DOHH2 (cell line): ENCODE measurements at regions not wholly inside any gene's neighbourhood (a gene's known extent, or its start where the extent isn't known, plus 50 kb on each side); places are given as distances from the start of the nearest gene placed in this dataset.

Source experiments
- H3F3A ChIP-seq: fragments of 200-600 bp; sonication (generic), shearing (Covaris generic); 2 replicates; pipeline ENCODE4 v1.6.0; 2016; ENCODE audit warnings: antibody characterized with exemption, mild to moderate bottlenecking; ENCODE audit not compliant: control insufficient read depth, insufficient read depth
- H3K27ac ChIP-seq: fragments of 200-600 bp; sonication (generic); 2 replicates; pipeline ENCODE4 v1.5.1; 2014; ENCODE audit warnings: low read depth, mild to moderate bottlenecking, low read length, moderate library complexity
- H3K27me3 ChIP-seq: fragments of 200-600 bp; sonication (generic); 2 replicates; pipeline ENCODE4 v1.6.1; 2014; ENCODE audit warnings: mild to moderate bottlenecking, low read length, mixed read lengths; ENCODE audit not compliant: control insufficient read depth
- H3K36me3 ChIP-seq: fragments of 200-600 bp; sonication (generic); 2 replicates; pipeline ENCODE4 v1.6.1; 2014; ENCODE audit warnings: mild to moderate bottlenecking, low read length, moderate library complexity, mixed read lengths; ENCODE audit not compliant: control insufficient read depth
- H3K4me1 ChIP-seq: fragments of 200-600 bp; sonication (generic); 2 replicates; pipeline ENCODE4 v1.6.1; 2014; ENCODE audit warnings: mild to moderate bottlenecking, low read length, mixed read lengths; ENCODE audit not compliant: control insufficient read depth
- H3K4me2 ChIP-seq: fragments of 200-600 bp; sonication (generic); 2 replicates; pipeline ENCODE4 v1.6.0; 2014; ENCODE audit warnings: mild to moderate bottlenecking, low read length, moderate library complexity
- H3K4me3 ChIP-seq: fragments of 200-600 bp; sonication (generic); 2 replicates; pipeline ENCODE4 v1.5.1; 2014; ENCODE audit warnings: mild to moderate bottlenecking, low read length, mixed read lengths
- H3K79me2 ChIP-seq: fragments of 200-600 bp; sonication (generic); 2 replicates; pipeline ENCODE4 v1.6.1; 2014; ENCODE audit warnings: mild to moderate bottlenecking, low read length, mixed read lengths; ENCODE audit not compliant: control insufficient read depth
- H3K9me2 ChIP-seq: fragments of 200-600 bp; sonication (generic); replicated peaks from 2 replicates; pipeline ENCODE4 v1.6.1; 2014; ENCODE audit warnings: mild to moderate bottlenecking, low read length, mixed read lengths; ENCODE audit not compliant: control insufficient read depth
- H3K9me3 ChIP-seq: fragments of 200-600 bp; sonication (generic); 2 replicates; pipeline ENCODE4 v1.6.1; 2014; ENCODE audit warnings: antibody characterized with exemption, low read length, mixed read lengths; ENCODE audit not compliant: control insufficient read depth, insufficient read depth
- H4K20me1 ChIP-seq: fragments of 200-600 bp; sonication (generic); 2 replicates; pipeline ENCODE4 v1.6.0; 2014; ENCODE audit warnings: low read depth, mild to moderate bottlenecking, antibody characterized with exemption, low read length, moderate library complexity; ENCODE audit not compliant: control insufficient read depth, insufficient read depth
- EZH2phosphoT487 ChIP-seq: fragments of 200-600 bp; sonication (generic); IDR thresholded peaks from 2 replicates; pipeline ENCODE4 v1.6.1; 2017; ENCODE audit warnings: borderline replicate concordance, mild to moderate bottlenecking, antibody characterized with exemption, low read length, moderate library complexity, mixed read lengths
- TF ChIP-seq, protein P1 (sequence below): fragments of 200-600 bp; sonication (generic); IDR thresholded peaks from one replicate; pipeline ENCODE4 v1.5.1; 2014; ENCODE audit warnings: antibody characterized with exemption, mild to moderate bottlenecking, low read depth, low read length; ENCODE audit not compliant: poor library complexity, severe bottlenecking

DNA sequence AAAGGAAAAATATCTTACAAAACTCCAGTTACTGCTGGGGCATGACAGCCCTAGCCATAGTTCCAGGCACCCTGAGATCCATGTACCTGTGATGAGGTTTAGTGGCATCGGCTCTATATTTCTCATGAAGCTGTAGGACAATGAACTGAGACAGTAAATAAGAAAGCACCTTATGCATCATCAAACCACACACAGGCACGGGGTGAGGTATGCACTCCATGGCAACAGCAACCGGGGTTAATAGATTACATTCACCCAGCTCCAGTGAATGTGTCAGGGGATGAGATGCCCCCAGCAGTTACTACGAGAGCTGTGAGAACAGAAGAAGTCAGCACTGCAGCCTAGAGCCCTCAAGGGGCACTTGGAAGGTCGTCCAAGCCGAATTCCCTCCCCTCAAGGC lies 162.0 kb upstream of the S1PR3 start:
- Histone ChIP-seq H3K4me3 (no peak overlapping the region), H3K36me3 (no peaks in the 10 kb centered on the region), H3K4me2 (no peak overlapping the region)

DNA sequence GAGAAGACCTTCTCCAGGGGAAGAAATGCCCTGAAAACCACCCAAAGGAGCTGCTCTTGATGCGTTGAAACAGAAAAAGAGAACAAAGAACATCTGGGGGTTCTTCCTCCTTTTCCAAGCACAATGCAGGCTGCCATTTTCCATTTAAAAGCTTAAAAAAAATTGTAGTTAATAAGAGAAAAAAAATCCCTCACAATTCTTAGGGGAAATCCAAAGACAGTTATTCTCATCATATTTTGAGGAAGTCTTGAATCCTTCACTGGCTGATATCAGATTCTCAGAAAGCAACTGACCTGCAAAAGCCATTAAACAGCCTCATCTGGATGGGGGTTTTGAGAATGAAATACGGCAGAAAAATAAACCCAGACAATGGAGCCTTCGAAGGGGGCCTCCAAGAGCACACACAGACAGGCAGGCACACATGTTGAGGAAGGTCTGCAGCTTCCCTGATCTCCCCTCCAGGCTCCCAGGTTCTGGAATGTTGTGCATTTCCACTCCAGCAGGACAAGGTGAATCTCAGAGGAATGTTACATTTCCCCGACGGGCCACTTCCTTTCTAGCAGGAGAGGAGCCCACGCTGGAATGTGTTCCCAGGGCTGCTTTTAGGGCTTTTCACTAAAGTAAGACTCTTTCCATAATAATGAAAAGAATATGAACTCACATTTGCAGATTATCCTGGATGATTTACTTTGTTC lies 159.4 kb upstream of the S1PR3 start:
- no peaks in the 10 kb centered on the region; the same call in 1 of the 2 replicates for H3F3A ChIP-seq
- no peaks in the 10 kb centered on the region for H3K79me2 ChIP-seq
- H3K9me2 ChIP-seq, result no peaks in the 10 kb centered on the region
- H3K27me3 ChIP-seq, result peaks cover 28% of the 10 kb centered on the region
- no peak overlapping the region for H3K4me2 ChIP-seq
- H4K20me1 ChIP-seq, result no peaks in the 10 kb centered on the region
- no peak overlapping the region for H3K27ac ChIP-seq
- H3K4me3 ChIP-seq, result no peak overlapping the region
- peaks cover 11% of the 10 kb centered on the region for H3K4me1 ChIP-seq
- no peak for TF ChIP-seq EZH2phosphoT487
- TF ChIP-seq, protein P1, sequence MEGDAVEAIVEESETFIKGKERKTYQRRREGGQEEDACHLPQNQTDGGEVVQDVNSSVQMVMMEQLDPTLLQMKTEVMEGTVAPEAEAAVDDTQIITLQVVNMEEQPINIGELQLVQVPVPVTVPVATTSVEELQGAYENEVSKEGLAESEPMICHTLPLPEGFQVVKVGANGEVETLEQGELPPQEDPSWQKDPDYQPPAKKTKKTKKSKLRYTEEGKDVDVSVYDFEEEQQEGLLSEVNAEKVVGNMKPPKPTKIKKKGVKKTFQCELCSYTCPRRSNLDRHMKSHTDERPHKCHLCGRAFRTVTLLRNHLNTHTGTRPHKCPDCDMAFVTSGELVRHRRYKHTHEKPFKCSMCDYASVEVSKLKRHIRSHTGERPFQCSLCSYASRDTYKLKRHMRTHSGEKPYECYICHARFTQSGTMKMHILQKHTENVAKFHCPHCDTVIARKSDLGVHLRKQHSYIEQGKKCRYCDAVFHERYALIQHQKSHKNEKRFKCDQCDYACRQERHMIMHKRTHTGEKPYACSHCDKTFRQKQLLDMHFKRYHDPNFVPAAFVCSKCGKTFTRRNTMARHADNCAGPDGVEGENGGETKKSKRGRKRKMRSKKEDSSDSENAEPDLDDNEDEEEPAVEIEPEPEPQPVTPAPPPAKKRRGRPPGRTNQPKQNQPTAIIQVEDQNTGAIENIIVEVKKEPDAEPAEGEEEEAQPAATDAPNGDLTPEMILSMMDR, result no peak
- no peaks in the 10 kb centered on the region for H3K36me3 ChIP-seq
- no peaks in the 10 kb centered on the region for H3K9me3 ChIP-seq

More for the DNA sequence above, 162.0 kb upstream of the S1PR3 start:
- Histone ChIP-seq H3K27ac (no peak overlapping the region), H3K9me3 (no peaks in the 10 kb centered on the region), H3K79me2 (no peaks in the 10 kb centered on the region), H3K4me1 (0 out of 2 replicates have a peak, but pooled peaks cover 2% of the 10 kb centered on the region), H3F3A (no peaks in the 10 kb centered on the region), H3K9me2 (no peaks in the 10 kb centered on the region), H4K20me1 (no peaks in the 10 kb centered on the region), H3K27me3 (peaks cover 24% of the 10 kb centered on the region)
- no peak for TF ChIP-seq EZH2phosphoT487
- TF ChIP-seq, protein P1, result no peak

DNA sequence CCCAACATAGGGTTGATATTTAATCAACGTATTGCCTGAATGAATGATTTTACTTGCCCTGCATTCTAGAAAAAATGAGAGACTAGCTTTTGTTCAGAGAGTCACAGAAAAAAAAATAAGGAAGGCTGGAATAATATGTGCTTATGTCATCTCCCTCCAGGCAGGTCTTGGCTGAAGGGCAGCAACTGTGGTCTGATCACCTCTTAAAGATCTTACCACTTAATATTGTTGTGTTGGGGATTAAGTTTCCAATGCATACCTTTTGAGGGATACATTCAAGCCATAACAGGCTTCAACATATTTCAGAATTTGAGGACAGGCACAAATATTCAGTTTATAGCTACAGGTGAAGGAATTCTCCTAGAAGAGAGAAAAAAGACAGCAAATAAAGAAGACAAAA lies 157.3 kb upstream of the S1PR3 start:
- H3K79me2 ChIP-seq, result no peaks in the 10 kb centered on the region
- peaks cover 11% of the 10 kb centered on the region for H3K4me1 ChIP-seq
- no peaks in the 10 kb centered on the region for H3K9me3 ChIP-seq
- peaks cover 26% of the 10 kb centered on the region for H3K27me3 ChIP-seq
- H3K4me3 ChIP-seq, result no peak overlapping the region
- H3K4me2 ChIP-seq, result no peak overlapping the region
- TF ChIP-seq, protein P1, result no peak
- TF ChIP-seq EZH2phosphoT487, result no peak
- H4K20me1 ChIP-seq, result no peaks in the 10 kb centered on the region
- H3F3A ChIP-seq, result no peaks in the 10 kb centered on the region; the same call in 1 of the 2 replicates
- no peak overlapping the region for H3K27ac ChIP-seq
- no peaks in the 10 kb centered on the region for H3K36me3 ChIP-seq
- no peaks in the 10 kb centered on the region for H3K9me2 ChIP-seq
